HUES48 (cell line): ENCODE measurements at regions not wholly inside any gene's neighbourhood (a gene's known extent, or its start where the extent isn't known, plus 50 kb on each side); places are given as distances from the start of the nearest gene placed in this dataset.
"Not testable (repeated sequence)": the region's sequence is repeated elsewhere in the genome, so short reads cannot be mapped to it uniquely, and the experiment has no call there.

Experiments used
- H3K27ac ChIP-seq: one replicate; pipeline ENCODE4 v1.7.0; 2013; ENCODE audit warnings: low read depth, low read length, inconsistent platforms
- H3K27me3 ChIP-seq: 2 replicates; pipeline ENCODE4 v1.6.1; 2013; ENCODE audit warnings: mild to moderate bottlenecking, low read length; ENCODE audit not compliant: control insufficient read depth, insufficient read depth
- H3K36me3 ChIP-seq: 2 replicates; pipeline ENCODE4 v1.6.1; 2013; ENCODE audit warnings: low read length; ENCODE audit not compliant: control insufficient read depth, insufficient read depth
- H3K4me1 ChIP-seq: 2 replicates; pipeline ENCODE4 v1.6.1; 2013; ENCODE audit warnings: mild to moderate bottlenecking, low read length; ENCODE audit not compliant: control insufficient read depth, insufficient read depth
- H3K4me3 ChIP-seq: 2 replicates; pipeline ENCODE4 v1.5.1; 2013; ENCODE audit warnings: mild to moderate bottlenecking, low read depth, low read length
- H3K9ac ChIP-seq: 2 replicates; pipeline ENCODE4 v1.6.1; 2013; ENCODE audit warnings: mild to moderate bottlenecking, low read depth, low read length, moderate library complexity
- H3K9me3 ChIP-seq: 2 replicates; pipeline ENCODE4 v1.6.1; 2013; ENCODE audit warnings: low read length; ENCODE audit not compliant: control insufficient read depth, insufficient read depth

- no peak overlapping the region for H3K27ac ChIP-seq
- no peak overlapping the region for H3K4me3 ChIP-seq
- H3K36me3 ChIP-seq, result no peaks in the 10 kb centered on the region
- H3K27me3 ChIP-seq, result no peaks in the 10 kb centered on the region
- no peaks in the 10 kb centered on the region for H3K9me3 ChIP-seq
- H3K9ac ChIP-seq, result no peak overlapping the region
- H3K4me1 ChIP-seq, result peaks cover 7% of the 10 kb centered on the region; the same call in 1 of the 2 replicates
Observed at GRCh38 chr5:107010060-107010459, 660.7 kb downstream of the EFNA5 start.

GRCh38 chr5:107005653-107006052, 665.1 kb downstream of the EFNA5 start:
- H3K27me3 ChIP-seq, result peaks cover 3% of the 10 kb centered on the region; the same call in 1 of the 2 replicates
- H3K36me3 ChIP-seq, result no peaks in the 10 kb centered on the region
- no peak overlapping the region for H3K4me3 ChIP-seq
- no peak overlapping the region for H3K27ac ChIP-seq
- no peak overlapping the region for H3K9ac ChIP-seq
- peaks cover 3% of the 10 kb centered on the region; the same call in 1 of the 2 replicates for H3K4me1 ChIP-seq
- H3K9me3 ChIP-seq, result no peaks in the 10 kb centered on the region

GRCh38 chr5:107005161-107005560, 665.6 kb downstream of the EFNA5 start:
- Histone ChIP-seq H3K36me3 (no peaks in the 10 kb centered on the region), H3K27me3 (peaks cover 3% of the 10 kb centered on the region; the same call in 1 of the 2 replicates), H3K4me3 (no peak overlapping the region), H3K27ac (no peak overlapping the region), H3K9me3 (no peaks in the 10 kb centered on the region), H3K9ac (no peak overlapping the region), H3K4me1 (peaks cover 3% of the 10 kb centered on the region; the same call in 1 of the 2 replicates)

- Histone ChIP-seq H3K36me3 (no peaks in the 10 kb centered on the region), H3K27me3 (peaks cover 3% of the 10 kb centered on the region; the same call in 1 of the 2 replicates), H3K27ac (no peak overlapping the region), H3K4me3 (no peak overlapping the region), H3K4me1 (peaks cover 3% of the 10 kb centered on the region; the same call in 1 of the 2 replicates), H3K9ac (no peak overlapping the region), H3K9me3 (no peaks in the 10 kb centered on the region; the same call in 1 of the 2 replicates)
Observed at GRCh38 chr5:107002115-107002514, 668.6 kb downstream of the EFNA5 start.

GRCh38 chr5:106999506-106999905, 671.2 kb downstream of the EFNA5 start:
- not testable (repeated sequence) for H3K4me1 ChIP-seq, H3K27ac ChIP-seq, H3K4me3 ChIP-seq, H3K36me3 ChIP-seq, H3K27me3 ChIP-seq, H3K9me3 ChIP-seq, H3K9ac ChIP-seq

- Histone ChIP-seq H3K9ac (no peak overlapping the region), H3K4me3 (no peak overlapping the region; the same call in 1 of the 2 replicates), H3K27ac (peak overlapping the region; percentile 54), H3K9me3 (no peaks in the 10 kb centered on the region), H3K4me1 (peaks cover 39% of the 10 kb centered on the region), H3K27me3 (no peaks in the 10 kb centered on the region), H3K36me3 (peaks cover 33% of the 10 kb centered on the region)
Observed at GRCh38 chr5:106986006-106986405, 684.7 kb downstream of the EFNA5 start.

- Histone ChIP-seq H3K4me1 (peaks cover 39% of the 10 kb centered on the region), H3K4me3 (peak overlapping the region; percentile 15; the same call in 1 of the 2 replicates), H3K27ac (peak overlapping the region; percentile 54), H3K36me3 (peaks cover 33% of the 10 kb centered on the region), H3K9me3 (no peaks in the 10 kb centered on the region), H3K9ac (peak overlapping the region; percentile 17; the same call in 1 of the 2 replicates), H3K27me3 (no peaks in the 10 kb centered on the region)
Observed at GRCh38 chr5:106985174-106985573, 685.6 kb downstream of the EFNA5 start.

- not testable (repeated sequence) for H3K36me3 ChIP-seq, H3K9me3 ChIP-seq, H3K27me3 ChIP-seq
- Histone ChIP-seq H3K27ac (peak overlapping the region; percentile 82), H3K9ac (peak overlapping the region; percentile 95), H3K4me3 (peak overlapping the region; percentile 84), H3K4me1 (peaks cover 41% of the 10 kb centered on the region)
Observed at GRCh38 chr5:106979178-106979577, 691.6 kb downstream of the EFNA5 start.

- H3K9me3 ChIP-seq, H3K27me3 ChIP-seq, H3K36me3 ChIP-seq: not testable (repeated sequence)
- H3K4me1 ChIP-seq, result peaks cover 43% of the 10 kb centered on the region
- H3K4me3 ChIP-seq, result peak overlapping the region; percentile 84
- peak overlapping the region; percentile 92 for H3K27ac ChIP-seq
- H3K9ac ChIP-seq, result peak overlapping the region; percentile 95
Observed at GRCh38 chr5:106978582-106979165, 692.1 kb downstream of the EFNA5 start.

- Histone ChIP-seq H3K36me3 (no peaks in the 10 kb centered on the region), H3K9me3 (no peaks in the 10 kb centered on the region), H3K9ac (no peak overlapping the region), H3K27me3 (no peaks in the 10 kb centered on the region), H3K27ac (no peak overlapping the region), H3K4me3 (peak overlapping the region; percentile 14; the same call in 1 of the 2 replicates), H3K4me1 (peaks cover 56% of the 10 kb centered on the region)
Observed at GRCh38 chr5:106976363-106976762, 694.4 kb downstream of the EFNA5 start.

- H3K4me1 ChIP-seq, result peaks cover 56% of the 10 kb centered on the region
- no peak overlapping the region for H3K9ac ChIP-seq
- no peaks in the 10 kb centered on the region for H3K36me3 ChIP-seq
- no peak overlapping the region for H3K27ac ChIP-seq
- no peaks in the 10 kb centered on the region for H3K9me3 ChIP-seq
- no peaks in the 10 kb centered on the region for H3K27me3 ChIP-seq
- no peak overlapping the region for H3K4me3 ChIP-seq
Observed at GRCh38 chr5:106974272-106974671, 696.5 kb downstream of the EFNA5 start.
